GM23338 (cell line): ENCODE measurements at regions not wholly inside any gene's neighbourhood (a gene's known extent, or its start where the extent isn't known, plus 50 kb on each side); places are given as distances from the start of the nearest gene placed in this dataset.

Source experiments
- CTCF ChIP-seq, 2 experiments: fragments of 200-600 bp in 1 of 2; sonication (generic) in 1 of 2; conservative IDR thresholded peaks; 2 replicates each; pipeline versions ENCODE4 v1.5.1 to v1.6.1; 2016 to 2017; ENCODE audit warnings: antibody characterized with exemption in 2 of 2, low read depth in 2 of 2, mild to moderate bottlenecking in 2 of 2, moderate library complexity in 1 of 2
- ZNF462 ChIP-seq: fragments of 250-450 bp; sonication (Bioruptor Pico); IDR thresholded peaks from 2 replicates; pipeline ENCODE4 v1.5.0; 2020; ENCODE audit warnings: mild to moderate bottlenecking, moderate library complexity

- no peak for TF ChIP-seq ZNF462 (CRISPR knock-in tag)
- no peak for TF ChIP-seq CTCF (conservative IDR thresholded peaks at IDR 0.05; ENCODE audit: low read depth in 2 of 2)
Observed at GRCh38 chr4:180280726-180281297, 1962.4 kb upstream of the TENM3 start.
